GM18907 (cell line): ENCODE measurements at regions not wholly inside any gene's neighbourhood (a gene's known extent, or its start where the extent isn't known, plus 50 kb on each side); places are given as distances from the start of the nearest gene placed in this dataset.

Experiments
- ATAC-seq: cut with Tn5 transposase; IDR thresholded peaks from one replicate; pipeline ENCODE4 v1.9.1; 2021; ENCODE audit warnings: mild to moderate bottlenecking, moderate library complexity; ENCODE audit not compliant: unreplicated experiment

DNA sequence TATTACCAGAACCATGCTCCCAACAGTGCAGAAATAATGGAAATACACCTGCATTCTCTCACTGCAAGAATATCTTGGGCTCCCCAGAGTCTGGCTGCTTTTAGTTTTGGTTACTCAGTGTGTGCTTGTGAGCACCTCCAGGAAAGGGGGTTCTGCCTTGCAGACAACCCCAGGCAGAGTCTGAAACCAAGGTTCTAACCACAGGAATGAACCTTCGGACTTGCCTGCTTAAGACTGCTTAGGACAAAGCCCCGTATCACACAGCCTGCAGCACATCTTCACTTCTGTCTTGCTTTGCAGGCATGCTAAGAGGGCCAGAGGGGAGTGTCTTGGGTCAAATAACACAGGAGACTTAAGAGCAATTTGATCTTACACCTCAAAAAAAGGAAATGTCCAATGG, 94.8 kb upstream of the SPATA31C2 start:
- no peak for ATAC-seq

DNA sequence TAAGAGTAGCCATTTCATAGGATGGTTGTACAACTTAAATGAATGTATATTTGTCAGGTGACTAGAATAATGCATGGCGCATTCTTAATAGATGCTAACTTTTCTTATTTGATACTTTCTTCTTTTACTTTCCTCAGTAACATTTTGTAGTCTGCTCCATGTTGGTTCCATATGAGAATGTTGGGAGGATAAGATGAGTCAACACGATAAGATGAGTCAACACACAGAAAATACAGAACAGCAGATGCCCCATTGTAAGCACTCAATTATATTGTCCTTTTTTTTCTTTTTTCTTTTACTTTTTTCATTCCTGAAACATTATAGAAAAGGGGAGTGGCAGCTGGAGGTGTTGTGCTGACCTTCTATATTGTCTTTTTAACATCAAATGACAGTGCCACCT, 92.3 kb upstream of the SPATA31C2 start:
- no peak for ATAC-seq

DNA sequence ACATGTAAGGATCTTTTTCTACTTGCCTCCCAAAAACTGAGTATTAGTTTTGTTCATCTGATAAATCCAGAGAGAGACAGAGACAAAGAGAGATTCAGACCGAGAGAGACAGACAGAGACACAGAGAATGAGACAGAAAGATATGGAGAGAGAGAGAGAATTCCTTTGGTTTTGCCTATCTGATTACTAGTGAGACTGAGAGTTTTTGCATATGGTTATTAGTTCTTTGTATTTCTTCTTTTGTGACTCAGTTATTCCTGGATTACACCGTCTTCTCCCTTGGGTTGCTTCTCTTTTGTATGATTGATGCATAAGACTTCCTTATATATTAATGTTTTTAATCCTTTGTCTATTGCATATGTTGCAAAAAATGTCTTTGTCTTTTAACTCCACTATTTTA, 91.2 kb upstream of the SPATA31C2 start:
- no peak for ATAC-seq

DNA sequence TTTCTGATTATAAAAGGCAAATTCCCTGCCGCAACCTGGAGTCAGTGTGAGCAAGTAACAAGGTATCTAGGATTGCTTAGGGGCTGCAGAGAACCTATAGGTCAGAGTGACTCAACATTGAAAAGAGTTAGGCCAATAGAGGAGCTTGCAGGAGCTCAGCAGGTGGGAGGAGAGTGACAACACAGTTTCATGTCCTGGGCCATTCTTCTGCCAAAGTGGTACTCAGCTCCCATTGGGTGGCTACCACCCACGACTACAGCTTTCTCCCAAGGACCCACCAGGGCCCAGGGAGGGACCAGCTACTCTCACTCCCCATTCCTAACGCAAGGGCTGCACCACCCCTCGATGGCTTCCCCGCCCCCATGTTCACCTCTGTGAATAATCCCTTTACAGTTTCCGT, 86.7 kb upstream of the SPATA31C2 start:
- no peak for ATAC-seq

DNA sequence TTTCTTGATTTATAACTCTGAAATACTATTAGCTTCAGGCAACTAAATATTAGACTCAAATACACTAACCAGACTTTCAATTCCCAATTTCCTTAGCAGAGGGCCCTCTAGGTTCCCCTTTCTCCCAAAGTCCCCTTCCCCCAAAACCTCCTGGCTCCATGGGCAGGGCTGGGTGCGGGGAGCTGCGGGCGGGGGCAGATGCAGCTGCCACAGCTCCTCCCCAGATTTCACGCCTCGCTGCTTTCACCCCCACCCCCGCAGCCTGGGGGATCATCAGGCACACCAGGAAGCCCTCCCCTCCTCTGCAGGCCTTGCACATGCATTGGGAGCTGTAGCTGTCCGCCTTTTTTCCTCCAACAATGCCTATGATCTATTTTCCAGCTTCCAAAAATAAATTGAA, 82.8 kb upstream of the SPATA31C2 start:
- ATAC-seq = no peak

DNA sequence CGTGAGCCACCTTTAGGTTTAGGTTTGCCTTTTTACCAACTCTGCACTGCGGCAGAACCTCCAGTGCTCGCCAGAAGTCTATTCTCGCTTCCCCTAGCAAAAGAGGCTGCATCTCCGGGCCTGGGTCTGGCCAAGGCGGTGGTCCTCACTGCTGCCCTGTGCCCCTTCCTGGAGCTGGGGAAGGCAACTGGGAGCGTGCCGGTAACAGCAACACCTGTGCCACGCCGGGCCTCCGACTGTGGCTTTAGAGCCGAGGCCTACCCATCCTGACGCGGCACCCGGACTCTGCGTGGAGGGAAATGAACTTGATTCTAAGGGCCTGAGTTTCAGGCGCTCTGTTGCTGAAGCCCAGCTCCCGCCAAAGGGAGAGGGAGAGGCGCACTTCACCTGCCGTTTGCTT, 82.4 kb upstream of the SPATA31C2 start:
- ATAC-seq = no peak

DNA sequence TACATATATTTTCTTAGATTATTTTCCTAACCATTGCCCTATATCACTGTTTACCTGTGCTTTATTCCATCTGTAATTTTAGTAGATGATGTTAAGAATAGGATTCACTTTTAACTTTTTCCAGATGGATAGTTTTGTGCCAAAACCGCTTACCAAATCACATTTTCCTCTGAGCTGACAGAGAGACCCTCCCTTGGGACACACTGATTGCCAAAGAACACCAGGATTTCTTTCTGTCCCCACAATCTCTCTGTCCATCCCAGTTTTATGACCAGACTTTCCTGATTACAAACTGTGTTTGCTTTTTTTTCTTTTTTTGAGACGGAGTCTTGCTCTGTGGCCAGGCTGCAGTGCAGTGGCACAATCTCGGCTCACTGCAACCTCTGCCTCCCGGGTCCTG, 81.3 kb upstream of the SPATA31C2 start:
- no peak for ATAC-seq

DNA sequence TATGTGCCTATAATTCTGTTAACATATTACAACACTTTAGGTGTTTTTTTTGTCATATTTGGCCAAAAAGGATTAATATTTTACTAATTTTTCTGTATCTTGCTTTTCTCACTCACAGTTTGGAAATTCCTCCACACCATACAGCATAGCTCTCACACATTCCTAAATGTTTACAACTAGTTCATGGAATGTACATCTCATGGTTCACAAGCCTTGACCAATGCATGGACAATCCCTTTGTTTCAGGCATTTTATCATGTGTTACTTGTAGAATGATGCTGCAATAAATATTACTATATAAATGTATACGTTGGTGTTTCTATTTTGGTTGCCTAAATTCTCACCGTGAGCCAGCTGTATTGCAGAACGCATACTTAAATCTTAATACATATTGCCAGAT, 80.5 kb upstream of the SPATA31C2 start:
- ATAC-seq = no peak

DNA sequence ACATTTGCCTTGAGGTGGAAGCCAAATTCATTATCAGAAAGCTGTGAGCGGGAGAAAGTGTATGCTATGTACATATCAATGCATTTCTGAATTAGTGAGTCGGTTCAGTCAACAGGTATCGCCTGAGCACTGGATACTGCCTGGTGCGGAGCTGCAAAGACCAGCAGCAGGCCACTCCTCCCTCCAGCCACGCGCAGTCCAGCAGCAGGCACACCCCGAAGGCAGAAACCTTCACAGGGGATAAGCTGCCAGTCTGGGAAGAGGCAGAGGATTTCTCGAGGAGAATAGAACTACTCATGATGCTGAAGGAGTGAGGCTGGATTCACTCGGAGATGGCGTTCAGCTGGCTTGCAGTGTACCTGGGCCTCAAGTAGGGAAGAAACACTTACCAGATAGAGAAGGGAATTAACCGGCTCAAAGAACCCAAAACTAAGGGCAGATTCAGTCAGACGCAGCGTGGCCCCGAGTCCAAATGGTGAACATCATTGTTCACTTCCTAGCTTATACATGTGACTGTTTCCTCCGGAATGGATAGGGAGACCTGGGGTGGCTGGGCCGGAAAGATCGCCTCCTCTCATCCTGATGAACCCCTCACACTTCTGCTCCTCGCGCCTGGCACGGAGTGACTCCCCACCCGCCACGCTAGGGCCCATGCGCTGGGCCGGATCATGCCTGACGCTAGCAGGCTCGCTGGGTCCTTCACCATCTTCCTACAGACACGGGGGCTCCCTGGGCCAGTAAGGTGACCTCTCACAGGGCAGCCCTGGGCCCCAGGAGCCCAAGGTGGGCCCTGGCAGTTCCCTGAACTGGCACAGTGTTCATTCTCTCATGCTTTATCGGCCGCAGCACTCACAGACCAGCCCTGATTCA, 78.1 kb upstream of the SPATA31C2 start:
- no peak for ATAC-seq

DNA sequence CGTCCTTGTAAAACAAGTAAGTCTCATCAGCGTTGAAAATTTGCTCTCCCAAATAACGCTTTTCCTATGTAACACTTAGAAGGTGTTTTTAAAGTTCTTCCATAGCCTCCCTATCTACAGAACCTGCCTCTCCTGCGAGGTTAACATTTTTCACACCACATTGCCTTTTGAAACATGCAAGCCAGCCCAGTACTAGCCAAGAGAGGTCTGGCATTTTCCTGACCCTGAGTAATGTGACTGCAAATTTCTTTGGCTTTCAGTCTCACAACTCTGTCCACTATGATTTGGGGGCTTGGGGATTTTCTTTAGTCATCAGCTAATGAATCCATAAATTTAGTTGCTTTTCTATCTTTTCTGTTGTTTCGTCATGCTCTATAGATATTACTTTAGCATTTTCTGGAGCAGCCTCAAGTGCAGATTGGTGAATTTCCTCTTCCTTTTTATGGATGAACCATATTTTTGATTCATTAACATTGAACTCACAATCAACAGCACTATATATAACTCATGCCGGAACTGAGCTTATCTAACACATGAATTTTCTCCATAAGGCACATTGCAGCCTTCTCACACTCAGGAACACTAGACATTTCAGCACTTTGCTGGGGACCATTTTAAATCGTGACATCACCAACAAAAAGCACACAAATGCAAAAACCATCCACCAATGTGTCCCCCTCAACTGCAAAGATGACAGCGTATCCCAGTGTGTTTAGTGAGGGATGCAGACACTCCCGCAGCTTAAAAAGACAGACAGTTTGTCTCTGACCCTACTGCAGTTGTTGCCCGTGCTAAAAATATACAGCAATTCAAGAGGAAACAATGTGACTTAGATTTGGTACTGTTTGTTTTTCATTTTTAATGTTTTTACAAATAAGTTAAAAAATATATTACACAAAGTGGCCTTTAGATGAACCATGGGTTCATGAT, 77.2 kb upstream of the SPATA31C2 start:
- no peak for ATAC-seq

DNA sequence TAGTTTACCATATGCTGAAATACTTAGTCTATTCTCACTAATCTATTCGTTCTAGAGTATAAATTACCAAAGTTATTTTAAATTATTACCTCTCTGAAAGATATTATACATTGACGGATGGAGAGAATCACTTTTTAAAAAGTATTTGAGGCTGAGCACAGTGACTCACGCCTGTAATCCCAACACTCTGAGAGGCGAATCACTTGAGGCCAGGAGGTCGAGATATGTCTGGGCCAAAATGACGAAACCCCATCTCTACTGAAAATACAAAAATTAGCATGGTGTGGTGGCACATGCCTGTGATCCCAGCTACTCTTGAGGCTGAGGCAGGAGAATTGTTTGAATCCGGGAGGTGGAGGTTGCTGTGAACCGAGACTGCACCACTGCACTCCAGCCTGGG, 64.0 kb upstream of the SPATA31C2 start:
- no peak for ATAC-seq

DNA sequence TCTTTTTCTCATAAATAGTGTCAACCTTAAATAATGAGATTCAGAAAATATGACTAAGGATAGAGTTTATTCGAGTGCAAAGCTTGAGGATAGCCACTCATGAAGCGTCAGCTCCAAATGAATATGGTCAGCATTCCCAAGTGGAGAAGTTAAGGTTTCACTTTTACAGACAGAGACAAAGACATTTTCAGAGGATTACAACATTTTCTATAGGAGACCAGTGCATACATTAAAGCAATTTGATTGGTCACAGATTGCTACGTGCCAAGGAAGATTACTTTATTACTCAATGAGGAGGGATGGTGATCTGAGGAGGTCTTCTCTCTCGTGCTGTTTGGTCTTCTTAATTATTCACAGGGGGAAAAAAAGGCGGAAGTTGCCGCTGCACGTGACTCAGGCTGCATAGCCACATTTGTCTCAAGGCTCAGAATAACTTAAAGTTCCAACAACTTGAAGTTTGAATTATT, 60.1 kb upstream of the SPATA31C2 start:
- ATAC-seq = no peak

DNA sequence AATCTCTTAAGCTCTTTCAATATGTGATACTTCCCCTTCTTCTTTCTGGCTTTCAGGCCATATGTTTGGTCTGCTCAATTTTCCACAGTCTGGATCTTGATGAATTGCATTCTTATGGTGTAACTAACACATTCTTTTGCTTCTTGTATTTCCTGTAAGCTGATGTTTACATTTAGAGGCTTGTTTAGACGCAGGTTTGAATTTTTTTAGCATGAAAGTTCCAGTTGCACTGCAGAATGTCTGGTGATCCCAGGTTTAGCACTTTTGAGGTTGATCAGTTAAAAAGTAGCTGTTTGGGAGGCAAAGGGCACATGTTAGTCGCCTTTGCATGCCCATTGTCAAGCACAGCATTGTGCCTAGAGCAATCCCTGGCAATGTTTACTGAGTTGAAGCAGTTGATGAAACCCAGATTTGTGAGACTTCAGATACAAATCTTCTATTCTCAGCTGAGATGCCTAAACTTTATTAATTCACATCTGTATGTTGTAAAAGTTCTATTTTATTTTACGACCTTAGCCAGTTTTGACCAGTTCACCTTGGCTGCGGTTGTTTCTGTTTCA, 59.6 kb upstream of the SPATA31C2 start:
- ATAC-seq = no peak

DNA sequence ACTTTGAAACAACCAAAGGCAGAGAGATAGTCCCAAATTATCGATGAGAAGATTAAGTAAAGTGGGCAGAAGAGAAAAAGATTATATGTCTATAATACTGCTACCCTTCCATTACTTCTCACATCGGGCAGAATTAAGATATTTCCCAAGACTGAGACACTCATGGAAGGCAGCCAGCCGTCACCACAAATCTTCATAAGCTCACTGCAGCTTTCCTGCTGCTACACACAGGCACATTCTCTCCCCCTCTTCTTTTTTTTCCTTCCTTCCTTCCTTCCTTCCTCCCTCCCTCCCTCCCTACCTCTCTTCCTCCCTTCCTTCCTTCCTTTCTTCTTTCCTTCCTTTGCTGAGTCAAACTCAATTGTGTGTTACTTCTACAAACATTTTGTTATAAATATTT, 58.7 kb upstream of the SPATA31C2 start:
- no peak for ATAC-seq

DNA sequence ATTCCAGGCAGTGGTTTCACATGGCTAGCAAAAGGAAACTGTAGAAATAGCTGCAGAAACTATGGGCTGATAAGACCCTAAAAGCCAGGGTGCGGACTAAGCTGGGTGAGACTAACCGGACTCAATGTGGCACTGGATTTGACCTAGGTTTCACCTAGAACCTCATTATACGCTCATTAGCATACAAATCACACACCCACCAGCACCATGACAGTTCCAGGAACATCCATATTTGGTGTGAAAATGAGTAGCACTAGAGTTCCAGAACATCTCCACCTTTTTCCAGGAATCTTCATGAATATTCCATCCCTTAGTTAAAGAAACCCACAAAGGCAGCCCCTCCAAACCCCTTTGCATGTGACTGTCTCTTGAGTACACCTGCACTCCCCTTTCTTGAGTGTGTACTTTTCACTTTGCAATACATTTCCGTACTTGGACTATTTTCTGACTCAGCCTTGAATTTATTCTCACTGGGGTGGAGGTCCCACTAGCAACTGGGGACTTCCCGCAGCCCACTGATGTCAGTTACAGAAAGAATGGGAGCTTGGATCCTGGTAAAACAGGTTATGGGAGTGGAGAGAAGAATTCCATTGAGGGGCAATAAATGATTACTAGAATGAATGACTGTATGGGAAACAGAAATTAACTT, 58.0 kb upstream of the SPATA31C2 start:
- no peak for ATAC-seq

DNA sequence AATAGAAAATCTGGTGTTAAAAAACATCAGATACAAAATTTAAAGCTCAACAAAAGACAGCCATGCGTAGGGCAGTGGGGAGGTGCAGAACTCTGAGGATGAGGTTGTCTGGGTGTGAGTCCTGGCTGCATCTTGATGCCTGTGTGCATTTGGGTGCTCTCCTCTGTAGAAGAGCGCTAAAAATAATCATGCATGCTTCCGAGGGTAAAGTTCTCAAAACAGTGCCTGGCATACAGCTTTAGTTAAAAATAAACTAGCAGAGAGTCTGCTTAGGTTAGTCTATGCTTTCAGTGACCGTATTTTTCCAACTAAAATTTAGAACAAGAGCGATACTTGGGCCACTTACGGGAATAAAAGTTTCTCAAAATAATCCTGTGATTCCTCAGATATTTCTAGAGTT, 55.5 kb upstream of the SPATA31C2 start:
- ATAC-seq = no peak

DNA sequence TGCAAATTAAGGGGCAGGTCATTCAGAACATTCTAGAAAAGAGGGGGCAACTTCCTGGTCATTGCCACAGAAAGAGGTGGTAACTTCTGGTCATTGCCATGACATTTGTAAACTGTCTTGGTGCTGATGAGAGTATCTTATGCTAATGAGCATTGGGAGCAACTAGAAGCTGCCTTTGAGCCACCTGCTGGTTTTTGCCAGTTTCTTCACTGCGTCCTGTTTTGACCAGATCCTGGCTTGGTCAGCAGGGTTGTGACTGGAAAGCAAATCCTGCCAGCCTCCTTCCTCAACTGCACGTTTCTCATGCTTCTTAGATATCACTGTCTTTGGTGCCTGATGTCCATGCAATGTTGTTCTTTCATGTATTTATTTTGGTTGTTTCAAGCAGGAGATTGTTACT, 53.2 kb upstream of the SPATA31C2 start:
- no peak for ATAC-seq

DNA sequence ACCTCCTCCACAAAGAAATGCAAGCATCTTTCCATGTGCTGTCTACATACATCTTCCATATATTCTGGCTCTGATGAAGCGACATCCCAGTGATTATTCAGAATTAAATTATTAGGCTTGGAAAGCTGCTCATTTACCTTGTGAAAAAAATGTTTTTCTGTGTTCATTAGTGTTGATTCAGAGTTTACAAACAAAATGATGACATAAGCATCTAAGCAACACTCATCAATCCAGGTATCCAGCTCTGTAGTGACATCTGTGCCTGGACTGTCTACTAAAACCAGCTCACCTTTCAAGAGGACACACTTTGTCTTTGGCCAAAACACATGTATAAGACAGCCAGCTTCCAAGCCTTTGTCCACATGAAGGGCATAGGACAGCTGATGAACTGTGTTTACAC, 51.1 kb upstream of the SPATA31C2 start:
- ATAC-seq = no peak
